K562 (cell line): ENCODE measurements at regions not wholly inside any gene's neighbourhood (a gene's known extent, or its start where the extent isn't known, plus 50 kb on each side); places are given as distances from the start of the nearest gene placed in this dataset.

Experiments
- ATAC-seq: fragments of 200-7000 bp; cut with Tn5 transposase; 3 replicates; pipeline ENCODE4 v1.9.1; 2020; ENCODE audit warnings: moderate library complexity
- BruUV-seq: library from RNA; stranded (reverse); fragments of 400-500 nt; replicated peaks from 2 replicates; lab custom pipeline; 2021; lab: Mats Ljungman, UMichigan
- CTCF ChIA-PET: fragments of 300-600 bp; formaldehyde crosslinking; extraction: SDS; loops from one replicate; lab custom pipeline; 2021; ENCODE audit warnings: low intra/inter-chr PET ratio; lab: Yijun Ruan, JAX
- POLR2A ChIA-PET: fragments of 300-600, 350-650 bp; sonication (Branson Sonifier 250); formaldehyde crosslinking; extraction: SDS; loops from one replicate; lab custom pipeline; 2021; ENCODE audit warnings: antibody characterized with exemption, inconsistent platforms; lab: Yijun Ruan, JAX
- DNase-seq, 4 experiments: peaks; one replicate each; pipeline versions ENCODE4 v3.0.0 to v3.0.0-alpha.2; 2011 to 2018; ENCODE audit warnings: low spot score in 3 of 4, mixed read lengths in 3 of 4; ENCODE audit errors: extremely low read depth in 1 of 4
- FAIRE-seq: peaks from 2 replicates; lab custom pipeline; 2011; peaks lifted over from hg19 to GRCh38; lab: Jason Lieb, UNC
- H2AFZ ChIP-seq: 2 replicates; pipeline ENCODE4 v1.6.0; 2011; ENCODE audit warnings: low read depth, low read length, control low read depth, inconsistent platforms
- H3K27ac ChIP-seq: fragments of 200-600 bp; 3 replicates; pipeline ENCODE4 v1.8.0; 2011; ENCODE audit warnings: low read depth, mild to moderate bottlenecking, control low read depth, inconsistent platforms, low read length, moderate library complexity, mixed read lengths; ENCODE audit errors: extremely low read depth
- H3K27me3 ChIP-seq, 2 experiments: fragments of 300-600 bp in 1 of 2; 2 replicates in 1 of 2; 3 replicates in 1 of 2; pipeline versions ENCODE4 v1.6.0 to v1.8.0; 2011; ENCODE audit warnings: inconsistent platforms in 2 of 2, low read length in 2 of 2, mild to moderate bottlenecking in 1 of 2, mixed read lengths in 1 of 2, moderate library complexity in 1 of 2; ENCODE audit not compliant: control insufficient read depth in 2 of 2, insufficient read depth in 2 of 2
- H3K36me3 ChIP-seq: fragments of 300-600 bp; 3 replicates; pipeline ENCODE4 v1.8.0; 2011; ENCODE audit warnings: mild to moderate bottlenecking, low read length, inconsistent platforms; ENCODE audit not compliant: control insufficient read depth, insufficient read depth
- H3K4me1 ChIP-seq, 2 experiments: fragments of 200-600 bp in 1 of 2; replicated peaks in 1 of 2; 2 replicates in 1 of 2; 3 replicates in 1 of 2; pipeline versions ENCODE4 v1.5.1 to v1.8.0; 2011; ENCODE audit warnings: inconsistent platforms in 2 of 2, low read length in 2 of 2, mild to moderate bottlenecking in 1 of 2, mixed read lengths in 1 of 2, moderate library complexity in 1 of 2; ENCODE audit not compliant: control insufficient read depth in 2 of 2, insufficient read depth in 2 of 2
- H3K4me2 ChIP-seq: 2 replicates; pipeline ENCODE4 v1.6.1; 2011; ENCODE audit warnings: low read length, control low read depth, inconsistent platforms, mixed read lengths; ENCODE audit not compliant: insufficient read depth
- H3K4me3 ChIP-seq: fragments of 200-600 bp; sonication (generic), shearing (Covaris generic); 2 replicates; pipeline ENCODE4 v1.5.1; 2016; ENCODE audit warnings: control low read depth, inconsistent platforms
- H3K79me2 ChIP-seq: fragments of 200-600 bp; 3 replicates; pipeline ENCODE4 v1.8.0; 2011; ENCODE audit warnings: low read length, inconsistent platforms; ENCODE audit not compliant: control insufficient read depth, insufficient read depth
- H3K9ac ChIP-seq, 2 experiments: 2 replicates each; pipeline versions ENCODE4 v1.6.0 to v1.6.1; 2011; ENCODE audit warnings: low read depth in 2 of 2, low read length in 2 of 2, control low read depth in 1 of 2, inconsistent platforms in 1 of 2, mild to moderate bottlenecking in 1 of 2, mixed read lengths in 1 of 2; ENCODE audit not compliant: insufficient read depth in 1 of 2
- H3K9me1 ChIP-seq: one replicate; pipeline ENCODE4 v1.6.0; 2011; ENCODE audit warnings: inconsistent platforms, mild to moderate bottlenecking, low read length, moderate library complexity; ENCODE audit not compliant: control insufficient read depth, insufficient read depth
- H3K9me3 ChIP-seq: replicated peaks from 2 replicates; pipeline ENCODE4 v1.5.1; 2011; ENCODE audit warnings: low read depth, low read length, inconsistent platforms; ENCODE audit not compliant: control insufficient read depth, insufficient read depth
- H4K20me1 ChIP-seq: replicated peaks from 2 replicates; pipeline ENCODE4 v1.6.1; 2011; ENCODE audit warnings: low read length, inconsistent platforms, mixed read lengths; ENCODE audit not compliant: control insufficient read depth, insufficient read depth
- ZBTB1 ChIP-seq: sonication (generic); formaldehyde crosslinking; IDR thresholded peaks from 2 replicates; pipeline ENCODE4 v1.8.1; 2023; ENCODE audit warnings: missing genetic modification reagents, low read depth, mild to moderate bottlenecking, borderline replicate concordance
- WGBS: fragments of 100-300 bp; shearing (Covaris generic); methylation state at CpG from one replicate; pipeline ENCODE4 v1.1.6; 2016; ENCODE audit warnings: low coverage, mixed read lengths; ENCODE audit not compliant: insufficient coverage; ENCODE audit errors: missing lambda C conversion rate; 5-methylcytosine and 5-hydroxymethylcytosine counted together
- in situ Hi-C: fragments of 300-500 bp; cut with MboI; formaldehyde crosslinking; loops from 4 replicates; pipeline ENCODE4 v1.15.0; 2018; ENCODE audit warnings: inconsistent platforms, mixed read lengths
- intact Hi-C: fragments of 100-400 bp; cut with micrococcal nuclease; formaldehyde crosslinking; loops from 2 replicates; pipeline ENCODE4 v1.14.2; 2022
- TF ChIP-seq, protein P1 (sequence below): fragments of 450-650 bp; IDR thresholded peaks from 2 replicates; pipeline ENCODE4 v1.6.1; 2016; ENCODE audit warnings: low read depth, mild to moderate bottlenecking, moderate library complexity
- TF ChIP-seq, protein P2 (sequence below), 2 experiments: fragments of 450-650 bp in 1 of 2; sonication (generic) in 1 of 2; formaldehyde crosslinking in 1 of 2; IDR thresholded peaks; 2 replicates each; pipeline versions ENCODE4 v1.7.1 to v1.9.0; 2016 to 2022; ENCODE audit warnings: inconsistent platforms in 1 of 2, mild to moderate bottlenecking in 1 of 2, missing genetic modification reagents in 1 of 2

DNA sequence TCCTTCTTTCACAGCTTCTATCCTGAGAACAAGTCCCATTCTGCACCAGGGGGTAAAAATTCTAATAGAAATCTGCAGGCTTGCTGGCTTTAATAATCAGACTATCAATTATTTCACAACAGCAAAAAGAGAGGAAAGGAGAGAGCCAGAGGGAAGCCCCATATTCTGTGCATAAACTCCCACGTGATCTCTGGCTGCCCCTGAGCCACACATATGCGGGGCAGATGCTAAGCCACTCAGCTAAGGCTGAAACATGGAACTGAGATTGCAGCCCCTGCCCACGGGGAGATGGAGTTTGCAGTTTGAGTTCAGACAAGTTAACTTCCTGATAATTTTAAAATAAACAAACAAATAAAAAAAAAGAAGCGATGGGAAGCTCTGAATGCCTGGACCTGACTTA lies 254.4 kb upstream of the CCDC196 start:
- no peak for FAIRE-seq
- 0% methylated on average over 3 of the region's 4 CpGs for WGBS
- POLR2A ChIA-PET, result interaction anchor here (1.0 kb wide), 1 partner anchor 10 kb away, joined by 3 read pairs; no protein-coding TSS in a partner anchor

More for the DNA sequence above, 254.4 kb upstream of the CCDC196 start:
- Histone ChIP-seq H3K27me3 (no peaks in the 10 kb centered on the region; a peak in 1 of 5 replicates), H3K27ac (no peak overlapping the region), H3K4me2 (no peak overlapping the region), H3K9me1 (no peaks in the 10 kb centered on the region), H3K36me3 (no peaks in the 10 kb centered on the region), H3K79me2 (no peaks in the 10 kb centered on the region), H3K4me1 (no peaks in the 10 kb centered on the region), H3K4me3 (no peak overlapping the region), H3K9me3 (no peaks in the 10 kb centered on the region)
- in situ Hi-C loops (no loop called here), intact Hi-C loops (no loop called here)
- CTCF ChIA-PET, result no interaction called here
- no peak for DNase-seq
- TF ChIP-seq, protein P1, sequence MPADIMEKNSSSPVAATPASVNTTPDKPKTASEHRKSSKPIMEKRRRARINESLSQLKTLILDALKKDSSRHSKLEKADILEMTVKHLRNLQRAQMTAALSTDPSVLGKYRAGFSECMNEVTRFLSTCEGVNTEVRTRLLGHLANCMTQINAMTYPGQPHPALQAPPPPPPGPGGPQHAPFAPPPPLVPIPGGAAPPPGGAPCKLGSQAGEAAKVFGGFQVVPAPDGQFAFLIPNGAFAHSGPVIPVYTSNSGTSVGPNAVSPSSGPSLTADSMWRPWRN, result no peak
- TF ChIP-seq ZBTB1 (CRISPR knock-in tag), result no peak
- TF ChIP-seq, protein P2, sequence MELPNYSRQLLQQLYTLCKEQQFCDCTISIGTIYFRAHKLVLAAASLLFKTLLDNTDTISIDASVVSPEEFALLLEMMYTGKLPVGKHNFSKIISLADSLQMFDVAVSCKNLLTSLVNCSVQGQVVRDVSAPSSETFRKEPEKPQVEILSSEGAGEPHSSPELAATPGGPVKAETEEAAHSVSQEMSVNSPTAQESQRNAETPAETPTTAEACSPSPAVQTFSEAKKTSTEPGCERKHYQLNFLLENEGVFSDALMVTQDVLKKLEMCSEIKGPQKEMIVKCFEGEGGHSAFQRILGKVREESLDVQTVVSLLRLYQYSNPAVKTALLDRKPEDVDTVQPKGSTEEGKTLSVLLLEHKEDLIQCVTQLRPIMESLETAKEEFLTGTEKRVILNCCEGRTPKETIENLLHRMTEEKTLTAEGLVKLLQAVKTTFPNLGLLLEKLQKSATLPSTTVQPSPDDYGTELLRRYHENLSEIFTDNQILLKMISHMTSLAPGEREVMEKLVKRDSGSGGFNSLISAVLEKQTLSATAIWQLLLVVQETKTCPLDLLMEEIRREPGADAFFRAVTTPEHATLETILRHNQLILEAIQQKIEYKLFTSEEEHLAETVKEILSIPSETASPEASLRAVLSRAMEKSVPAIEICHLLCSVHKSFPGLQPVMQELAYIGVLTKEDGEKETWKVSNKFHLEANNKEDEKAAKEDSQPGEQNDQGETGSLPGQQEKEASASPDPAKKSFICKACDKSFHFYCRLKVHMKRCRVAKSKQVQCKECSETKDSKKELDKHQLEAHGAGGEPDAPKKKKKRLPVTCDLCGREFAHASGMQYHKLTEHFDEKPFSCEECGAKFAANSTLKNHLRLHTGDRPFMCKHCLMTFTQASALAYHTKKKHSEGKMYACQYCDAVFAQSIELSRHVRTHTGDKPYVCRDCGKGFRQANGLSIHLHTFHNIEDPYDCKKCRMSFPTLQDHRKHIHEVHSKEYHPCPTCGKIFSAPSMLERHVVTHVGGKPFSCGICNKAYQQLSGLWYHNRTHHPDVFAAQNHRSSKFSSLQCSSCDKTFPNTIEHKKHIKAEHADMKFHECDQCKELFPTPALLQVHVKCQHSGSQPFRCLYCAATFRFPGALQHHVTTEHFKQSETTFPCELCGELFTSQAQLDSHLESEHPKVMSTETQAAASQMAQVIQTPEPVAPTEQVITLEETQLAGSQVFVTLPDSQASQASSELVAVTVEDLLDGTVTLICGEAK (IDR thresholded peaks at IDR 0.05), result no peak
- TF ChIP-seq, protein P2 (CRISPR knock-in tag; IDR thresholded peaks at IDR 0.05), result no peak
- TF ChIP-seq, all 486 proteins: peak for 0
- Histone ChIP-seq H4K20me1 (no peaks in the 10 kb centered on the region), H2AFZ (no peak overlapping the region), H3K9ac (no peak overlapping the region)
- BruUV-seq, result no TSS peak
- ATAC-seq, result no peak
